ENCODE measurements at regions not wholly inside any gene's neighbourhood (a gene's known extent, or its start where the extent isn't known, plus 50 kb on each side); places are given as distances from the start of the nearest gene placed in this dataset.
"Not testable (repeated sequence)": the region's sequence is repeated elsewhere in the genome, so short reads cannot be mapped to it uniquely, and the experiment has no call there.

- TF ChIP-seq ARID4B (CRISPR knock-in tag; IDR thresholded peaks at IDR 0.05; ENCODE audit: borderline replicate concordance), result no peak
- TF ChIP-seq ZBTB21 (CRISPR knock-in tag; IDR thresholded peaks at IDR 0.05; ENCODE audit: borderline replicate concordance), result no peak
These were observed 1358.5 kb downstream of the NCAM2 start (continued) for GRCh38 chr21:22356663-22357062.

- CTCF ChIA-PET; H3K27ac Mint-ChIP-seq; POLR2A ChIA-PET; DNase-seq (ENCODE audit: low spot score); ATAC-seq; H3K4me3 Mint-ChIP-seq; H3K4me1 Mint-ChIP-seq; H3K27me3 Mint-ChIP-seq (ENCODE audit: low read depth): not testable (repeated sequence)
- H3K36me3 Mint-ChIP-seq, result peaks cover 29% of the 10 kb centered on the region
- peaks cover 46% of the 10 kb centered on the region for H3K9me3 Mint-ChIP-seq
These were observed 1361.4 kb downstream of the NCAM2 start for GRCh38 chr21:22359599-22359998.

GRCh38 chr21:22363504-22363903 is 1365.3 kb downstream of the NCAM2 start:
- CTCF ChIA-PET, result no interaction called here
- no peak overlapping the region for H3K4me3 Mint-ChIP-seq
- POLR2A ChIA-PET, result no interaction called here
- H3K27ac Mint-ChIP-seq, result no peak overlapping the region
- peaks cover 2% of the 10 kb centered on the region; the same call in 1 of the 2 replicates for H3K27me3 Mint-ChIP-seq (ENCODE audit: low read depth)
- H3K9me3 Mint-ChIP-seq, result peaks cover 36% of the 10 kb centered on the region
- H3K4me1 Mint-ChIP-seq, result peaks cover 5% of the 10 kb centered on the region; the same call in 1 of the 2 replicates
- TF ChIP-seq NR2C2 (CRISPR knock-in tag; IDR thresholded peaks at IDR 0.05), result no peak
- no peak for TF ChIP-seq JUN (CRISPR knock-in tag; IDR thresholded peaks at IDR 0.05)
- no peak for TF ChIP-seq ZNF416 (CRISPR knock-in tag; IDR thresholded peaks at IDR 0.05)
- TF ChIP-seq ZNF219 (CRISPR knock-in tag; IDR thresholded peaks at IDR 0.05; ENCODE audit: borderline replicate concordance), result no peak
- no peak for TF ChIP-seq E2F1 (CRISPR knock-in tag; IDR thresholded peaks at IDR 0.05)
- TF ChIP-seq KAT7 (CRISPR knock-in tag; IDR thresholded peaks at IDR 0.05; ENCODE audit: borderline replicate concordance), result no peak
- TF ChIP-seq ZNF423 (CRISPR knock-in tag; IDR thresholded peaks at IDR 0.05), result no peak
- TF ChIP-seq USF2 (CRISPR knock-in tag; IDR thresholded peaks at IDR 0.05), result no peak
- no peak for TF ChIP-seq ZNF532 (CRISPR knock-in tag; IDR thresholded peaks at IDR 0.05; ENCODE audit: borderline replicate concordance)
- no peak for TF ChIP-seq ZNF317 (CRISPR knock-in tag; IDR thresholded peaks at IDR 0.05; ENCODE audit: borderline replicate concordance, low read depth)
- no peak for TF ChIP-seq EMX1 (CRISPR knock-in tag; IDR thresholded peaks at IDR 0.05)
- no peak for TF ChIP-seq TP53 (CRISPR knock-in tag; IDR thresholded peaks at IDR 0.05)
- no peak for TF ChIP-seq ZNF121 (CRISPR knock-in tag; IDR thresholded peaks at IDR 0.05)
- no peak for TF ChIP-seq PRDM15 (CRISPR knock-in tag; IDR thresholded peaks at IDR 0.05)
- peaks cover 25% of the 10 kb centered on the region for H3K36me3 Mint-ChIP-seq
- ATAC-seq (no peak), DNase-seq (ENCODE audit: low spot score) (no peak)

All from WTC11 (cell line).